ENCODE measurements at regions not wholly inside any gene's neighbourhood (a gene's known extent, or its start where the extent isn't known, plus 50 kb on each side); places are given as distances from the start of the nearest gene placed in this dataset.
"Not testable (repeated sequence)": the region's sequence is repeated elsewhere in the genome, so short reads cannot be mapped to it uniquely, and the experiment has no call there.

- H3K4me3 ChIP-seq (ENCODE audit: low read depth, low read length), result no peak overlapping the region
- TF ChIP-seq CTCF (IDR thresholded peaks at IDR 0.05; ENCODE audit: insufficient read depth, low read depth, low read length), result no peak
- DNase-seq (ENCODE audit: low read depth), result no peak
These were observed 272.3 kb upstream of the RNF32 start for GRCh38 chr7:156368053-156368843.

GRCh38 chr7:156363751-156364150 is 276.8 kb upstream of the RNF32 start:
- TF ChIP-seq CTCF (IDR thresholded peaks at IDR 0.05; ENCODE audit: insufficient read depth, low read depth, low read length), result no peak
- DNase-seq (ENCODE audit: low read depth), result no peak

GRCh38 chr7:156360835-156361234 is 279.7 kb upstream of the RNF32 start:
- H3K4me3 ChIP-seq (ENCODE audit: low read depth, low read length), result no peak overlapping the region
- no peak for TF ChIP-seq CTCF (IDR thresholded peaks at IDR 0.05; ENCODE audit: insufficient read depth, low read depth, low read length)
- no peak for DNase-seq (ENCODE audit: low read depth)

More at GRCh38 chr7:156363751-156364150, 276.8 kb upstream of the RNF32 start:
- H3K4me3 ChIP-seq (ENCODE audit: low read depth, low read length), result no peak overlapping the region

DNA sequence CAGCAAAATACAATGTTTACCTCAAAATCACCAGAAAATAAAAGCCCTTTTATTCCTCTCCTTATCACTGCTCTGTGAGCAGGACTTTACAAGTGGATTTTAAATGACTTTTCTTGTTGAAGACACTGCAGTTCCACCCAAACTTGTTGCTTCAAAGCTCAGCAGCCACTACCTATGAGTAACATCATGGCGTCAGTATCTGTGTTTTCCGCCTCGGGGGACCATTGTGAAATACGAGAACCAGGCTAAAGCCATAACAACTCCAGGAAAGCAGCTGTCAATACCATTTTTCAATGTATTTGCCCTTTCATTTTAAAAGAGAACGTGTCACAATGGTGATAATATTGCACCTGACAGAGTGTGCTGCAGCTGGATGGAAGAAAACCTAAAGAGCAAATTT is 284.0 kb upstream of the RNF32 start:
- DNase-seq (ENCODE audit: low read depth), result no peak
- no peak for TF ChIP-seq CTCF (IDR thresholded peaks at IDR 0.05; ENCODE audit: insufficient read depth, low read depth, low read length)
- H3K4me3 ChIP-seq (ENCODE audit: low read depth, low read length), result no peak overlapping the region

- no peak for DNase-seq (ENCODE audit: low read depth)
- no peak for TF ChIP-seq CTCF (IDR thresholded peaks at IDR 0.05; ENCODE audit: insufficient read depth, low read depth, low read length)
- no peak overlapping the region for H3K4me3 ChIP-seq (ENCODE audit: low read depth, low read length)
These were observed 287.2 kb upstream of the RNF32 start for GRCh38 chr7:156353352-156353751.

DNA sequence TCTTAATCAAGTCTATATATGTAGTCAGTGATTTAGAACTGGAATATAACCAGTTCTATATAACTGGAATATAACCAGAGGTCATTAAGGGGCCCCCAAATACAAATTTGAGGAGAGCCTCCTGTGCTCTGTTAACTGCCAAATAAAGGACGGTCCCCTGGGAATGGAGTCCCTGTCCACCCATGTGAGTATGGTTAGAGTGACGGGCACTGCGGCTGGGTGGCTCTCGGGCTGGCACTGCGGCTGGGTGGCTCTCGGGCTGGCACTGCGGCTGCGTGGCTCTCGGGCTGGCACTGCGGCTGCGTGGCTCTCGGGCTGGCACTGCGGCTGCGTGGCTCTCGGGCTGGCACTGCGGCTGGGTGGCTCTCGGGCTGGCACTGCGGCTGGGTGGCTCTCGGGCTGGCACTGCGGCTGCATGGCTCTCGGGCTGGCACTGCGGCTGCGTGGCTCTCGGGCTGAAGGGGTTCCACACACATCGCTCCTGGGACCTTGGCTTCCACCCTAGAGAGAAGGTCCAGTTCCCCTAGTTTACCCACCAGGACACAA is 292.8 kb upstream of the RNF32 start:
- H3K4me3 ChIP-seq (ENCODE audit: low read depth, low read length); DNase-seq (ENCODE audit: low read depth): not testable (repeated sequence)

- no peak for DNase-seq (ENCODE audit: low read depth)
- no peak overlapping the region for H3K4me3 ChIP-seq (ENCODE audit: low read depth, low read length)
- no peak for TF ChIP-seq CTCF (IDR thresholded peaks at IDR 0.05; ENCODE audit: insufficient read depth, low read depth, low read length)
These were observed 293.4 kb upstream of the RNF32 start for GRCh38 chr7:156347132-156347531.
